HL-60 (cell line): ENCODE measurements at regions not wholly inside any gene's neighbourhood (a gene's known extent, or its start where the extent isn't known, plus 50 kb on each side); places are given as distances from the start of the nearest gene placed in this dataset.

ENCODE experiments used
- CTCF ChIP-seq: IDR thresholded peaks from one replicate; pipeline ENCODE4 v1.5.1; 2011; ENCODE audit warnings: low read length, control low read depth, inconsistent platforms; ENCODE audit not compliant: insufficient read depth
- POLR2AphosphoS5 ChIP-seq: IDR thresholded peaks from 2 replicates; pipeline ENCODE4 v1.6.1; 2012; ENCODE audit warnings: low read depth
- REST ChIP-seq: IDR thresholded peaks from 2 replicates; pipeline ENCODE4 v1.6.1; 2012; ENCODE audit warnings: low read depth; ENCODE audit not compliant: insufficient replicate concordance

- TF ChIP-seq CTCF (no peak), POLR2AphosphoS5 (no peak), REST (no peak)
Measured at GRCh38 chr6:84549917-84550316, 214.5 kb downstream of the TBX18 start.
